ENCODE measurements at regions not wholly inside any gene's neighbourhood (a gene's known extent, or its start where the extent isn't known, plus 50 kb on each side); places are given as distances from the start of the nearest gene placed in this dataset.
"Not testable (repeated sequence)": the region's sequence is repeated elsewhere in the genome, so short reads cannot be mapped to it uniquely, and the experiment has no call there.

- H3K4me3 ChIP-seq: no peak overlapping the region
- DNase-seq: peak in 1 of 5 donors; percentile 20
- H3K9me3 ChIP-seq: no peaks in the 10 kb centered on the region
- no peaks in the 10 kb centered on the region for H3K27me3 ChIP-seq
- no peaks in the 10 kb centered on the region for H3K4me1 ChIP-seq (ENCODE audit: insufficient read depth)
- intact Hi-C loops (cut with DNase I): no loop called here
- 72 to 83% (median 73%) methylated on average over 11 to 13 of the region's 13 CpGs for WGBS, 3 donors
- no peak for TF ChIP-seq CTCF (IDR thresholded peaks at IDR 0.05)
- TF ChIP-seq POLR2A (IDR thresholded peaks at IDR 0.05): no peak
- TF ChIP-seq EP300 (IDR thresholded peaks at IDR 0.05): no peak
- H3K36me3 ChIP-seq: no peaks in the 10 kb centered on the region
- H3K27ac ChIP-seq: no peak overlapping the region
These were observed 277.2 kb upstream of the HS6ST1 start for GRCh38 chr2:128595763-128596395.

DNA sequence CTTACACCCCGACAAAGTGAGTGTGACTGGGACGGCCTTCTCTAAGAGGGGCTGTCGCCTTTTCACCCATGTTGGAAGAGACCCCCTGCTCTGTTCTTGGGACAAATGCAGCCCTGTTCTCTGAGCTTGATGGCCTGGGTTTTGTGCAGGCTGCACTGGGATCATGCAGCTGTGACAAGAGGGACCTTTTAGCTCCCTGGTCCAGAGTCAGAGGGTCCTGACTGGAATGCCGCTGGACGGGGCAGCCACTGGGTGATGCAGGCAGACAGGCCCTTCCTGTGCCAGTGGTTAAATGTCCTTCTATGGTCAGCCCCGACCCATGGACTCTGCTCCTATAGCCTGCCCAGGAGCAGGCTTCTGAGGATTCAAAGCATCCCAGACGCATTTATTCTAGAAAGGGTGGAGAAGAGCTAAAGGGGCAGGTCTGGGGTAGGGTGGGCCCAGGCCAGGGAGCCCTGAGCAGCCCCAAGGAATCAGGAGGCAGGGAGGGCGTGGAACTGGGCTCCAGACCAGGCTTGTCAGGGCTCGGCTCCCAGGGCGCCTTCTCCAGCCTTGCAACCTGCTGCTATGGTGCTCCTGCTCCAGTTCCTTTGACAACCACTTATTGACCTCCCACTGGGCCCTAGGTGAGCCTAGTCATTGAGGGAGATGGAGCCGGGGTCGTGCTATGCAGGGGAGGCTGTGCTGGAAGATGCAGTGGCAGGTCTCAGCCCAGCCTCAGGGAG, 277.9 kb upstream of the HS6ST1 start:
- intact Hi-C loops (cut with DNase I): no loop called here

GRCh38 chr2:128597121-128597762, 278.6 kb upstream of the HS6ST1 start:
- Histone ChIP-seq H3K27me3 (no peaks in the 10 kb centered on the region), H3K9me3 (no peaks in the 10 kb centered on the region), H3K4me1 (ENCODE audit: insufficient read depth) (no peaks in the 10 kb centered on the region), H3K4me3 (no peak overlapping the region), H3K27ac (no peak overlapping the region), H3K36me3 (no peaks in the 10 kb centered on the region)
- DNase-seq: peak in 1 of 5 donors; percentile 9
- 89 to 93% (median 91%) methylated on average over 9 of the region's 9 CpGs for WGBS, 3 donors
- intact Hi-C loops (cut with DNase I): no loop called here
- no peak for TF ChIP-seq CTCF (IDR thresholded peaks at IDR 0.05)
- TF ChIP-seq POLR2A (IDR thresholded peaks at IDR 0.05): no peak
- no peak for TF ChIP-seq EP300 (IDR thresholded peaks at IDR 0.05)

More for the DNA sequence above, 277.9 kb upstream of the HS6ST1 start:
- Histone ChIP-seq H3K4me3 (no peak overlapping the region), H3K9me3 (no peaks in the 10 kb centered on the region), H3K27ac (no peak overlapping the region), H3K27me3 (no peaks in the 10 kb centered on the region), H3K4me1 (ENCODE audit: insufficient read depth) (no peaks in the 10 kb centered on the region), H3K36me3 (no peaks in the 10 kb centered on the region)
- DNase-seq: peak in 1 of 5 donors; percentile 11
- WGBS, 3 donors: 95% methylated on average over 12 of the region's 12 CpGs
- TF ChIP-seq POLR2A (IDR thresholded peaks at IDR 0.05): no peak
- TF ChIP-seq EP300 (IDR thresholded peaks at IDR 0.05): no peak
- no peak for TF ChIP-seq CTCF (IDR thresholded peaks at IDR 0.05)

DNA sequence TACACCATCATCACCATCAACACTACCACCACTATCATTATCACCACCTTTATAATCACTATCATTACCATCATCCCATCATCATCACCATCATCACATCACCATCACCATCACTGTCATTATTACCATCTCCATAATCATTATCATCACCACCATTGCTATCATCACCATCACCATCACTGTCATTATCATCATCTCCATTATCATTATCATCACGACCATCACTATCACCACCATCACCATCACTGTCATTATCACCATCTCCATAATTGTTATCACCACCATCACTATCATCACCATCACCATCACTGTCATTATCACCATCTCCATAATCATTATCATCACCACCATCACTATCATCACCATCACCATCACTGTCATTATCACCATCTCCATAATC, 279.6 kb upstream of the HS6ST1 start:
- H3K4me3 ChIP-seq; DNase-seq; H3K36me3 ChIP-seq; intact Hi-C loops (cut with DNase I); H3K27ac ChIP-seq; H3K9me3 ChIP-seq; H3K27me3 ChIP-seq; H3K4me1 ChIP-seq (ENCODE audit: insufficient read depth): not testable (repeated sequence)
- 95 to 100% (median 97%) methylated on average over 1 of the region's 1 CpG for WGBS, 3 donors

All from ovary (tissue), 7 donors.